ENCODE measurements at regions not wholly inside any gene's neighbourhood (a gene's known extent, or its start where the extent isn't known, plus 50 kb on each side); places are given as distances from the start of the nearest gene placed in this dataset.

- TF ChIP-seq CTCF (IDR thresholded peaks at IDR 0.05) (no peak), POLR2AphosphoS5 (IDR thresholded peaks at IDR 0.05; ENCODE audit: low read depth, low read length) (no peak), SIN3A (IDR thresholded peaks at IDR 0.05; ENCODE audit: borderline replicate concordance, insufficient read depth, low read depth, low read length) (no peak), REST (IDR thresholded peaks at IDR 0.05; ENCODE audit: insufficient read depth in 1 of 2, low read depth in 2 of 2, low read length in 1 of 2) (no peak), TCF7L2 (IDR thresholded peaks at IDR 0.05; ENCODE audit: low read depth, low read length) (no peak)
Measured at GRCh38 chr11:72507050-72507449, 72.7 kb upstream of the CLPB start.
